A549 (cell line): ENCODE measurements at regions not wholly inside any gene's neighbourhood (a gene's known extent, or its start where the extent isn't known, plus 50 kb on each side); places are given as distances from the start of the nearest gene placed in this dataset.

Experiments used
- ATOH8 ChIP-seq: fragments of 250-450 bp; sonication (Bioruptor Pico); IDR thresholded peaks from 2 replicates; pipeline ENCODE4 v1.5.0; 2020; ENCODE audit warnings: low read depth, mild to moderate bottlenecking, moderate library complexity
- BHLHE40 ChIP-seq: IDR thresholded peaks from 2 replicates; pipeline ENCODE4 v1.6.1; 2012; ENCODE audit warnings: low read depth, low read length, inconsistent platforms
- CTCF ChIP-seq: fragments of >200 bp; sonication (Bioruptor Twin); formaldehyde crosslinking; IDR thresholded peaks from 3 replicates; pipeline ENCODE4 v1.5.1; 2016
- EP300 ChIP-seq, 2 experiments: fragments of >200 bp; sonication (Bioruptor Twin); formaldehyde crosslinking; IDR thresholded peaks; 2 replicates in 1 of 2; 3 replicates in 1 of 2; pipeline ENCODE4 v1.6.1; 2016 to 2017
- ESRRA ChIP-seq: fragments of 150-350 bp; IDR thresholded peaks from 2 replicates; pipeline ENCODE4 v1.6.1; 2014; ENCODE audit warnings: mild to moderate bottlenecking, low read length, borderline replicate concordance
- FOSL2 ChIP-seq, 2 experiments: fragments of 450-650 bp in 1 of 2; fragments of >200 bp in 1 of 2; sonication (Bioruptor Twin) in 1 of 2; formaldehyde crosslinking; IDR thresholded peaks; 2 replicates each; pipeline versions ENCODE4 v1.5.0 to v1.6.1; 2016 to 2020; ENCODE audit warnings: mild to moderate bottlenecking in 1 of 2, moderate library complexity in 1 of 2
- FOXS1 ChIP-seq: fragments of 250-450 bp; sonication (Bioruptor Pico); IDR thresholded peaks from 2 replicates; pipeline ENCODE4 v1.5.0; 2020; ENCODE audit warnings: mild to moderate bottlenecking, moderate library complexity
- MAFK ChIP-seq: fragments of 450-650 bp; IDR thresholded peaks from 2 replicates; pipeline ENCODE4 v1.6.1; 2014; ENCODE audit not compliant: partially characterized antibody
- MAX ChIP-seq: IDR thresholded peaks from 2 replicates; pipeline ENCODE4 v1.6.1; 2012
- MYC ChIP-seq: IDR thresholded peaks from 2 replicates; pipeline ENCODE4 v1.6.1; 2012; ENCODE audit warnings: mild to moderate bottlenecking, inconsistent platforms, low read length, improper control_type of control experiment, borderline replicate concordance
- POLR2A ChIP-seq: IDR thresholded peaks from 2 replicates; pipeline ENCODE4 v1.6.1; 2012; ENCODE audit warnings: mild to moderate bottlenecking, low read length

- TF ChIP-seq POLR2A: no peak
- no peak for TF ChIP-seq EP300 (IDR thresholded peaks at IDR 0.05)
- no peak for TF ChIP-seq MAFK
- TF ChIP-seq ESRRA: no peak
- no peak for TF ChIP-seq MAX
- TF ChIP-seq CTCF: no peak
- TF ChIP-seq FOXS1: no peak
- TF ChIP-seq ATOH8 (CRISPR knock-in tag): no peak
- TF ChIP-seq FOSL2 (IDR thresholded peaks at IDR 0.05): no peak
- TF ChIP-seq FOSL2 (CRISPR knock-in tag; IDR thresholded peaks at IDR 0.05): no peak
- no peak for TF ChIP-seq MYC
- TF ChIP-seq BHLHE40: no peak
Measured at GRCh38 chr14:100394886-100395672, 71.9 kb downstream of the SLC25A47 start.
